ENCODE measurements at regions not wholly inside any gene's neighbourhood (a gene's known extent, or its start where the extent isn't known, plus 50 kb on each side); places are given as distances from the start of the nearest gene placed in this dataset.

- Histone ChIP-seq H2AK9ac (replicated peaks; ENCODE audit: low read depth, low read length, poor library complexity) (no peak overlapping the region), H4K20me1 (ENCODE audit: insufficient read depth, low read length) (no peaks in the 10 kb centered on the region), H2AK5ac (ENCODE audit: low read depth, low read length) (no peak overlapping the region), H3K14ac (replicated peaks; ENCODE audit: low read depth, low read length) (no peak overlapping the region), H4K91ac (ENCODE audit: insufficient read depth, low read depth, low read length) (no peak overlapping the region), H4K8ac (ENCODE audit: low read depth in 2 of 2, low read length in 2 of 2) (no peak overlapping the region), H3K4ac (ENCODE audit: low read depth, low read length) (no peak overlapping the region), H2BK15ac (ENCODE audit: low read depth, low read length) (no peak overlapping the region), H4K5ac (ENCODE audit: low read depth, low read length) (no peak overlapping the region), H3K4me1 (ENCODE audit: control insufficient read depth, insufficient read depth, low read length) (peaks cover 6% of the 10 kb centered on the region), H2BK120ac (ENCODE audit: low read depth, low read length) (no peak overlapping the region), H2AFZ (replicated peaks; ENCODE audit: low read length, poor library complexity) (no peak overlapping the region), H3K23ac (ENCODE audit: low read depth, low read length) (no peak overlapping the region), H3K79me1 (ENCODE audit: low read depth in 1 of 2, low read length in 2 of 2) (0 out of 4 replicates have a peak, but pooled peaks cover 0 to 3% of the 10 kb centered on the region in 2 experiments), H3K36me3 (ENCODE audit: control insufficient read depth, insufficient read depth, low read length) (no peaks in the 10 kb centered on the region), H3K18ac (ENCODE audit: low read depth, low read length) (no peak overlapping the region), H3K4me3 (ENCODE audit: insufficient read depth, low read depth, low read length) (no peak overlapping the region), H3K4me2 (ENCODE audit: low read depth, low read length) (no peak overlapping the region), H3K9me1 (ENCODE audit: insufficient read depth, low read length) (no peaks in the 10 kb centered on the region), H3K27me3 (ENCODE audit: control insufficient read depth, insufficient read depth, low read length) (no peaks in the 10 kb centered on the region), H3K9ac (ENCODE audit: low read depth, low read length) (no peak overlapping the region), H3K27ac (ENCODE audit: insufficient read depth, low read length) (no peak overlapping the region), H2BK5ac (ENCODE audit: low read depth, low read length, poor library complexity, severe bottlenecking) (no peak overlapping the region), H3K56ac (ENCODE audit: extremely low read depth, insufficient read depth, low read length) (no peak overlapping the region), H2BK20ac (ENCODE audit: low read depth, low read length) (no peak overlapping the region), H3K9me3 (ENCODE audit: control insufficient read depth, insufficient read depth, low read length) (peaks cover 2% of the 10 kb centered on the region; the same call in 1 of the 2 replicates)
- intact Hi-C loops (cut with micrococcal nuclease) (no loop called here), in situ Hi-C loops (cut with MboI; ENCODE audit: low sequenced_read_pairs) (no loop called here), dilution Hi-C loops (cut with HindIII; ENCODE audit: low sequenced_read_pairs, unreplicated experiment) (no loop called here)
- WGBS, 2 experiments (ENCODE audit: extremely low coverage in 2 of 2, insufficient read length in 1 of 2) = no CpG with 5 or more reads among the region's 4 CpGs
- ATAC-seq (ENCODE audit: low read depth) (no peak), DNase-seq (no peak)
- POLR2A ChIA-PET (ENCODE audit: unreplicated experiment) = no interaction called here
- TF ChIP-seq NFE2L2 (IDR thresholded peaks at IDR 0.05; ENCODE audit: low read depth, low read length) (no peak), RAD21 (IDR thresholded peaks at IDR 0.05; ENCODE audit: low read length) (no peak), RCOR1 (IDR thresholded peaks at IDR 0.05; ENCODE audit: insufficient replicate concordance, low read length) (no peak), MAZ (IDR thresholded peaks at IDR 0.05; ENCODE audit: borderline replicate concordance, low read depth, low read length) (no peak), MXI1 (IDR thresholded peaks at IDR 0.05; ENCODE audit: borderline replicate concordance, low read depth, low read length) (no peak), CEBPB (IDR thresholded peaks at IDR 0.05; ENCODE audit: low read depth, low read length) (no peak), SMC3 (IDR thresholded peaks at IDR 0.05; ENCODE audit: low read depth, low read length) (no peak), MAFK (IDR thresholded peaks at IDR 0.05; ENCODE audit: low read depth, low read length) (no peak), BHLHE40 (IDR thresholded peaks at IDR 0.05; ENCODE audit: low read depth, low read length) (no peak), RFX5 (IDR thresholded peaks at IDR 0.05; ENCODE audit: low read depth, low read length) (no peak)
- no TSS peak for BruUV-seq (replicated peaks)
- CTCF ChIA-PET = no interaction called here
Measured at GRCh38 chr6:165862813-165863212, 199.8 kb upstream of the PDE10A start.
